CD4-positive, alpha-beta T cell treated with Interleukin-15 for 4 hours (primary cell): ENCODE measurements at regions not wholly inside any gene's neighbourhood (a gene's known extent, or its start where the extent isn't known, plus 50 kb on each side); places are given as distances from the start of the nearest gene placed in this dataset.
"Not testable (repeated sequence)": the region's sequence is repeated elsewhere in the genome, so short reads cannot be mapped to it uniquely, and the experiment has no call there.

ENCODE experiments used
- DNase-seq: peaks from one replicate; pipeline ENCODE4 v3.0.0-alpha.2; 2020; ENCODE audit warnings: low spot score

DNA sequence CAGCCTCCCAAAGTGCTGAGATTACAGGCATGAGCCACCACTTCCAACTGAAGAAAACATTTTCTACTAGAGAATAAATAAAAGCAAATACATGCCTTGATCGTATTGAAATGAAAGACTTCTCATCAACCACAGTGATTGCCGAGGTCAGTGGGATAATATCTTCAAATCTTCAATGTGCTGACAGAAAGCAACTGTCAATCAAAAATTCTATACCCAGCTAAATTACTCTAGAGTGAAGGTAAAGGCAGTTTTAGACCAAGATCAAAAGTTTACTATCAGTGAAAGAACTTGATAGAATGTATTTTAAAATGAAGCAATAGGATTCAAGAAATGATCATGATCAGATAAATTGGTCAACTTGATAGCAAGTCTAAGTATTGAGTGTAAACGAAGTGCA lies 130.6 kb downstream of the BRD1 start:
- no peak for DNase-seq

DNA sequence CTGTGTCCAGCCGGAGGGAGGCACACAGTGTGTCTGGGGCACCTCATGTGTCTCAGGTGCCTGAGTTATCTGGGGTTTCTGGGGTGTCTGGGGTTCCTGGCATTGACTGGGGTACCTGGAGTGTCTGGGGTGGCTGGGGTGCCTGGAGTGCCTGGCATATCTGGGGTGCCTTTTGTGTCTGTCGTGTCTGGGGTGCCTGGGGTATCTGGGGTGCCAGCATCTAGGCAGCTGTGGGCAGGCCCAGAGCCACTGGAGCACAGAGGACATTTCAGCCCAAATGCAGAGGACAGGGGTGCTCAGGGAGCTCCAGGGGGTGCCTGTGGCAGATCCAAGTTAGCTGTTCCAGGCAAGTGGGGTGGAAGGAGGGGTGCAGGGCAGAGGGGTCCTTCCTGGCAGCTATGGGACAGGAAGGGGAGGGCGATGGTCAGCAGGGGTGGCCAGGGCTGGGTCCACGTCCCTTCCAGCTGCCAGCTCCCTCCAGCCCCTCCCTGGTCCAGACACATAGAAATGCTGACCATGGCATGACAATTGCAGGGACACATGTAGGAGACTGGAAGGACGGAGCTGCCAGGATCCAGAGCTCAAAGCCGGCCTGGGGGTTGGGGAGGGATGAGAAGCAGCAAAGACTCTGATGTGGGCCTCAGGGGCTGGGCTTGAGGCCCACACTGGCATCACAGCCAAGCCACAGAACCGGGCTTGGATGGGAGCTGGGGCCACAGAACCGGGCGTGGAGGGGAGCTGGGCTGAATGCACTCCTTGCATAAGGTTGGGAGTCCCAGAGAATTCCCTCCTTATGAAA lies 133.0 kb downstream of the BRD1 start:
- no peak for DNase-seq

DNA sequence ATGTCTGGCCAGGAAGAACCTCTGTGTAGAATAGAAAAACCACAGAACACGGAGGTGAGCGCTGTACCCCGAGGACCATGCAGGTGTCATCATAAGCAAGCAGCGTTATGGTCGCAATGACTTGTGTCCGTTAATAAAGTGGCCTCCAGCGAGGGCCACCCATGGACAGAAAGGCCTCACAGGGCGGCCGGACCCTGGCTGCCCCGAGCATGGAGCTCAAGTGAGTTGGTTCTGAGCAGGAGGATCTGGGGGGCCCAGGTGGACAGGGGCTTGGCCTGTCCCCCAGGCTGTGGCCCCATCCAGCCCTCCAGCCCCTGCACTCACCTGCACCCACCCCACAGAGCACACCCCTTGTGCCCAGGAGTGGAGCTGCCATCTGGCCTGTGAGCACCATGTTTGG lies 133.8 kb downstream of the BRD1 start:
- no peak for DNase-seq

DNA sequence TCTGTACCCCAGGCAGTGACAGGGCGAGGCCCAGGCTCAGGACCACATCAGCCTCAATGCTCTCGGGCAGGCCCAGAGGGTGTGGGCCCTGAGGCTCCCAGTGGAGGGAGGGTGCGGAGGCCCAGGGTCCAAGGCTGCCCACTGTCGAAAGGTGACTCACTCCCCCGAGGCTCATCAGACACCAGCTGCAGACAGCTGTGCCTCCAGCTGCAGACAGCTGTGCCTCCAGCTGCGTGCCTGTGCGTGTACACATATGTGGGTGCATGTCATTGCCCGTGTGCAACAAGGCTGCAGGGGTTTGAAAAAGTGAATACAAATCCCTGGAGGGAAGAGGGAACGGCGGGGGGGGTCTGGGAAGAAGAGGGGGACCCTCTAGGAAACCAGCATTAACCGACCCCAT lies 134.3 kb downstream of the BRD1 start:
- DNase-seq, result no peak

DNA sequence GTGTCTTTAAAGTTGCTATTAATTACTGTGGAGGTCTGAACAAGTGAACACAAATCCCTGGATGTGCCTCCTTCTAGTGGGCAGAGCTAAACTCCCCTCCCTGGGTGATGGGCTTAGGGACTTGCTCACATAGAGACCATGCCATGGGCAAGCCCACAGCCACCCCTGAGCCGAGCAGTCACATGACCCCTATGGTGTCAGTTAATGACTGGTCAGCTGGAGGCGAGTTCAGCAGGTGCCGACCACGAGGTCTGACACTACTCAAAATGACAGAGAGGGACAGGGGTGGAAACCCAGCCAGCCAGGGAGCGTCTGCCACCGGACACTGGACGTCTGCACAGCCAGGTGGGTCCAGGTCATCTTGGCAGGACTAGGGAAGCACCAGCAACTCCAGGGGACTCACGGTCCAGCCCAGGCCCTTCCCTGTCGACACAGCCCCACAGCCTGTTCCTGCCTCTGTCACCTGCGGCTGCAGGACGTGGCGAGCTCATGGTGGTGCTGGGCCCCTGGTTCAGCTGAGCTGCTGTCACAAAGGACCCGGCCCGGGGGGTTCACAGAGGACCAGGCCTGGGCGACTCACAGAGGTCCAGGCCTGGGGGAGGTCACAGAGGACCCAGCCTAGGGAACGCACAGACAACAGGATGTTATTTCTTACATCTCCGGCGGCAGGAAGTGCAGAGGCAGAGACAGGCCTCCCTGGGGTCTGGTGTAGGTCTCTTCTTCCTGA lies 135.0 kb downstream of the BRD1 start:
- DNase-seq, result no peak

DNA sequence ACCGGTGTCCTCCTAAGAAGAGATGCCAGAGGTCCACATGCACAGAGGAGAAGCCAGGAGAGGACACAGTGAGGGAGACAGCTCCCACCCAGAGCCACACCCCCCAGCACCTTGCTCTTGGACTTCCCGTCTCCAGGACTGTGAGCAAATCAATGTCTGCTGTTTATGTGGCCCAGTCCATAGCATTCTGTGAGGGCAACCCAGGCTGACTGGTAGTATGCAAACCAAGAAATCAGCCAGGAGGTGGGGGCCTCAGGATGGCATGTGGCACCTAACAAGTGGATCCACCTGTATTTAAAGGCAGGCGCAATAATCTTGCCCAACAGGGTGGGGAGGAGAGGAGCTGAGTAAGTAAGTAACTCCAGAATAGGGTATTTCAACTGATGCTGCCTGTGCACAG lies 136.4 kb downstream of the BRD1 start:
- no peak for DNase-seq

DNA sequence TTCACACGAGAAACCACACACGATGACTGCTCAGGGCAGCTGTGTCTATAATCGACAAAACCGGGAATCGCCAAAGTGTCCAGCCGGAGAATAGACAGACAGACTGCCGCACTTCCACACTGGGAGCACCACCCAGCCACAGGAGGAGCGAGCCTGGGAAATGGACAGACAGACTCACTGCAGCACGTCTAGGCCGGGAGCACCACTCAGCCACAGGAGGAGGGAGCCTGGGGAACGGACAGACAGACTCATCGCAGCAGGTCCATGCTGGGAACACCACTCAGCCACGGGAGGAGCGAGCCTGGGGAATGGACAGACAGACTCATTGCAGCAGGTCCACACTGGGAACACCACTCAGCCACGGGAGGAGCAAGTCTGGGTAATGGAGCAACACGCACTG lies 137.2 kb downstream of the BRD1 start:
- no peak for DNase-seq

DNA sequence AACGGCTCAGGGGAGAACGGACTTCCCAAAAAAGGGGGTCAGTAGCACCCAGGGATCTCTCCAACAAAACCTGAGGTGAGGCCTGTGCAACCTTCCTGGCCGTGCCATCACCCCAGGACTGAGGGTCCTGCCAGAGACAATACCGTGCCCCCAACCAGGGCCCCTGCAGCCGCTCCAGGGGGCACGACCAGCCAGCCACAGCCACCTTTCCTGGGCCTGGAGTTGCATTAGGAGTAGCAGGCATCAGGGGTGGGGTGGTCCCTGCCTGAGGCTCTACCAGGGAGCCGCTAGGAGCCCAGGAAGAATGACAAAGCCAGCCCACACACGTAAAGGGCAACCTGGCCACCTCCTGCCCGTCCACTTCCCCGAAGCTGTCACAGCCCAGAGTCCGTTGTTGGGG lies 137.8 kb downstream of the BRD1 start:
- DNase-seq, result no peak

DNA sequence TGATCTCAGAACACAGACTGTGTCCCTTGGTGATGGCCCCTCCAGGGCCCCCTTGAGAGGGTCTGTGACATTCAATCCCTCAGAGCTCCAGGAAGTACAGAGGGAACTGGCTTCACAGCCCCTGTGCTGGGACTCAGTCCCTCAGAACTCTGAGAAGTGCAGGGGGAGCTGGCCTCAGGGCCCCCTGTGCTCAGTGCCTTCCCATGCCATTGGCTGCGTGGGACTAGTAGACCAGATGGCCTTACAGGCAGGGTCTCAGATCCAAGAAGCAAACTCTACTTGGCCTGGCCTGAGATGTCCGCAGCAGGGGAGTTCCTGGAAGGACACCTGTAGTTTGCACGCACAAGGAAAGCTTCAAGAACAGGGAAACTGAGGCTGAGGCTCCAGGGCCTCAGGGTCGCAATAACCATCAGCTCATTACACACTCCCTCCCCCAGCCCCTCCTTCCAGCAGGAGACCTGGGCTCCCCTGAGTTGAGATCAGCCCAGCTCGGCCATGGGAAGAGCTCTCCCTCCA lies 138.4 kb downstream of the BRD1 start:
- DNase-seq, result no peak

DNA sequence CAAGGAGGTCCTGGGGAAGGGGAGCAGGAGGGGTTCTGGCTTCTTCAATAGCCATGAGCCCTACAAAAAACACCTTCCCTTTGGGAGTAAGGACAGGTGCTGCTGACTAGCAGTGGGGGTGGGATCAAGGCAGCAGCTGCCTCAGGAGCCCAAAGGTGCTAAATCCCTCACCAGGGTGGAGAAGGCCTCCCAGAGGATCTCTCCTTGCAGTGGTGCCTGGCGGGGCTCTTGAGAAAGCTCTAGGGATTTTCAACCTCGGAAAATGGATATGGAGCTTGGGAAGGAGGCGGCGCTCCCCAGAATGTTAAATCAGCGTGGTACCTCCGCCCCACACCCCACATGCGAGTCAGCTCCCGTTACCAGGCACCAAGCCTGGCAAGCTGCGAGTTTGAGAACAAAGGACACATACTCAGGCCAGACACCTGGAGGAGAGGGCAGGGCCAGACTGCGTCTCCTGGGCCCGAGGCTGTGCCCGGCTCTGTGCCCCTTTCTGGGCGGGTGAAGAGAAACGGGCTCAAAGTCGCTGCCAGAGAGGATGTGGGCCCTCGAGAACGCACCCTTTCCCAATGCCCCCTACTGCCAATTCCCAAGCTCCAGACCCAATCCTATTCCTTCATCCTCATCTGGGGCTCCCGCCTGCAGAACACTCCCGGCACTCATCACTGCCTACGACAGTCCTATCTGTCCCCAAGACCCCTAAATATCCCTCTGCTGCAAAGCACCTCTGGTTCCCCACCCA lies 139.0 kb downstream of the BRD1 start:
- DNase-seq, result no peak

DNA sequence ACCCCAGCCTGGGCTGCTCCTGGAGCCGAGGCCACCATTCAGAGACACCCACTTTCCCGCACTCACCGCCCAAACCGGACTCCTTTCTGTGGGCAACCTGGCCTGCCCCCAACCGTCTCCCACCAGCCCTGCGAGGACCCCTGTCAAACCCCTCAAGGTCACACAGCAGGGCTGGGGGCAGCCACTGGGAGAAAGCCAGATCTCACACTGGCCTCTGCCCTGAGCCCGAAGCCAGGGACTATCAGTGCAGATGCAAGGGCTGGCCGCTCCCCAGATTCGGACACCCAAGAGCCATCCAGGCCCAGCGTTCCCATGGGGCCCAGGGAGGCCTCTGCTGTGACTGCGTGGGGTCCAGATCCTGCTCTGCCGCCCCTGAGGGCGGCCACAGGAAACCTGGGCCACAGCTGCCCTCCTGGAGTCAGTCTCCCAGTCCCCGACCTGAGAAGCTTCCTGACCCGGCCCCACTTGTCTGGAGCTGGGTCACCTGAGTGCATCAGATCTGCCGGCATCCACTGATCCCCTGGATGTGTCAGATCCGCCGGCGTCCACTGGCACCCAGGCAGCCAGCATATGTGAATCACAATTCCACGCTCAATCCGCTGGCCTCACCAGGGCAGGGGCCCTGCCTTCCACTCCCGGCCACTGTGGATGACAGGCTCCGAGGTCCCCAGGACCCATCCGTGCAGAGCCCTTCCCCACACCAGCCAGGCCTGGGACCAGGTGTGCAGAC lies 139.7 kb downstream of the BRD1 start:
- DNase-seq, result no peak

DNA sequence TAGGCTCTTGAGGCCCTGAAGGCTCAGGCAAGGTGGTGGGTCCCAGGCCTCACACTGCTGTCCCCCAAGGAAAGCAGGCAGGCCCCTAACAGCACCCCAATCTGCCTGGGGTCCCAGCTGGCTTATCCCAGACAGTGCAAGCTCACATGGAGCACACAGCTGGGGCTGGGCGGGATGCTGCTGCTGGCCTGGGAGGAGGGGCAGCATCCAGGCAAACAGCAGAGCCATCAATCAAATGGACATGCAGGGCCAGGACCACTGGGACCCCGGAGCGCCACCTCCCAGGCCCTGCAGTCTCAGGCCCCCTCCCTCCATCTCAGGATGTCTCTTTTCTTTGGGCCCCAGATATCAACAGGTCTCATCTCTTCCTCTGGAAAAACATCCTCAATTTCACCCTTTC lies 140.3 kb downstream of the BRD1 start:
- no peak for DNase-seq

DNA sequence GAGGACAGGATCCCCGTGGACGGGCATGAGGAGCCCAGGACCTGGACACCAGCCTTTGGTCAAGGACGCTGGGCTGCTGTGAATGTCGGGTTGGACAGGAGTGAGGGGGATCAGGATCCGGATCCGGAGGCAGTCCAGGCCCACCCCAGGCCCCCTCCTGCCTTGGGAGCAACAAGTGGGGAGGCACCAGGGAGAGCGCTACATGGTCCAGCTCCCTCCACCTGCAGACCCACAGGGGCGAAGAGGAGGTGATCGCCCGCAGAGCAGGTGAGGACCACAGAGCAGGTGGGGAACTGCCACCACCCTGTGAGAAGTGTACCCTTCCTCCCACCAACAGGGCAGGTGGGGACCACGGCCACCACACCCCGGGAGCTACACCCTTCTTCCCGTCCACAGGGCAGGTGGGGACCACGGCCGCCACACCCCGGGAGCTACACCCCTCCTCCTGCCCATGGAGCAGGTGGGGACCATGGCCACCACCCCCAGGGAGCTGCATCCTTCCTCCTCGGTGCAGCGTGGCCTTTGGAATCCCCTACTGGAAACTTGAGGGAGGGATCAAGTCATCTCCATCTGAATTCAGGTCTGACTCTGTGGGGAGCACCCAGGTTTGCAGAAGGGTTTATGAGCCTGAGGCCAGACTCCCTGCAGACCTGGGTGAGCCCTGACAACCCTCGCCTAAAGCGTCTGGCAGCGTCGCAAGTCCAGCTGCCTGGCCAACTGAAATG lies 141.0 kb downstream of the BRD1 start:
- no peak for DNase-seq

DNA sequence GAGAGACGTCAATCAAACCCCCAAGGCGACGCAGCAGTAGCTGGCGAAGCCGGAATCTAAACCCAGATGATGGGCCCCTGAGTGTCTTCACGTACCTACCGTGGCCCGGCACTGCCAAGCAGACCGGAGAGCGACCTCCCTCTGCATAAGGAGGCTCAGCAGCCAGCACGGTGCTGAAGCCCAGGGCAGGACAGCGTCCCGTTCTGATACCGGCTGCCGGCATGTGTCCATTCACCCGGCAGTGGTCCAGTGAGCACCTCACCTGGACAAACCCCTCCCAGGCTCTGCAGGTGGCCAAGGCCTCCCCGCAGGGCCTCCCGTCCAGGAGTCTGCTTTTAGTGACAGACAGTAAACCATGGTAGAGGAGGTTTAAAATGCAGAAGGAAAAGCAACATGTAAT lies 142.0 kb downstream of the BRD1 start:
- no peak for DNase-seq

DNA sequence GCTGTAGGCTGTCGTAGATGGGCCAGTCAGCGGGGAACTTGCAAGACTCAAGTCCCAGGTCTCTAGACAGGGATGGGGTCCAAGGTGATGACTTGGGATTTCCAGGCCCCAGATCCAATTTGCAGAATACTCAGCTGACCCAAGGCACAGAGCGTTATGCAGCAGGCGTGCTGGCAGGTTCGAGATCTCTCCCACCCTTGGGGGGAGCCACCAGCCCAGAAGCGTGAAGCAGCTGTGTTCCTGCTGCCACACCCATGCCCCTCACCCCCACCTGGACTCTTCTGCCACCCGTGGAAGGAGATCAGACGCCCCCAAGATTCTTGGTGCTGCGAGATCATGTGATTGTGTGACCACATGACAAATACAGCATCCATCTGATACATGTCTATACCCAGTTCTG lies 142.6 kb downstream of the BRD1 start:
- no peak for DNase-seq

DNA sequence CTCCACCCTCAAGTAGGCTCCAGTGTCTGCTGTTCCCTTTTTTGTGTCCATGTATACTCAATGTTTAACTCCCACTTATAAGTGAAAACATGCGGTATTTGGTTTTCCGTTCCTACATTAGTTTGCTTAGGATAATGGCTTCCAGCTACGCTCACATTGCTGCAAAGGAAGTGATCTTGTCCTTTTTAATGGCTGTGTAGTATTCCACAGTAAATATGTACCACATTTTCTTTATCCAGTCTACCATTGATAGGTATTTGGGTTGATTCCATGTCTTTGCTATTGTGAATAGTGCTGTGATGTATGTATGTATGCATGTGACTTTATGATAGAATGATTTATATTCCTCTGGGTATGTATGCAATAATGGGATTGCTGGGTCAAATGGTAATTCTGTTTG lies 144.6 kb downstream of the BRD1 start:
- DNase-seq, result no peak

DNA sequence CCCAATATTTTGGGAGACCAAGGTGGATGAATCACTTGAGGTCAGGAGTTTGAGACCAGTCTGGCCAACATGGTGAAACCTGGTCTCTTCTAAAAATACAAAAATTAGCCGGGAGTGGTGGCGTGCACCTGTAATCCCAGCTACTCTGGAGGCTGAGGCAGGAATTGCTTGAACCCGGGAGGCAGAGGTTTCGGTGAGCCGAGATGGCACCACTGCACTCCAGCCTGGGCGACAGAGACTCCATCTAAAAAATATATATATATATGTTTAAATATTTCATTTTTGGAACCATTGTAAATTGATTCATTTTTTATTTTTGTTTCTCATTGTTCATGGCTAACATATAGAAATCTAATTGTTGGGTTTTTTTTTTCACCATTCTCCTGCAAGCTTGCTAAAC lies 146.9 kb downstream of the BRD1 start:
- not testable (repeated sequence) for DNase-seq

DNA sequence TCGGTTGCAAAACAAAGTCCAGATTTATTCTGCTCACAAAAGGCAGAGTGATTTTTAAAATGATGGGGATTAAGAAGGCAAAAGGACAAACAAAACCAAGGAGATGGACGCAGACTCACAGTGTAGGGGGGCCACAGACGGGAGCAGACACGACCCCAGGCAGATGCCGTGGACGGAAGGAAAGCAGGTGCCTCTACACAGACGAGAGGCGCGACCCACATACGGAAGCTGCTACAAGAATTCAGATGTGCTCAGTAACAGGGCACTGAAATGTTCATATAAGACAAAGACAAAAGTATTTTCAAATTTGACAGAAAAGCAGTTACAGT lies 148.9 kb downstream of the BRD1 start:
- DNase-seq, result no peak

DNA sequence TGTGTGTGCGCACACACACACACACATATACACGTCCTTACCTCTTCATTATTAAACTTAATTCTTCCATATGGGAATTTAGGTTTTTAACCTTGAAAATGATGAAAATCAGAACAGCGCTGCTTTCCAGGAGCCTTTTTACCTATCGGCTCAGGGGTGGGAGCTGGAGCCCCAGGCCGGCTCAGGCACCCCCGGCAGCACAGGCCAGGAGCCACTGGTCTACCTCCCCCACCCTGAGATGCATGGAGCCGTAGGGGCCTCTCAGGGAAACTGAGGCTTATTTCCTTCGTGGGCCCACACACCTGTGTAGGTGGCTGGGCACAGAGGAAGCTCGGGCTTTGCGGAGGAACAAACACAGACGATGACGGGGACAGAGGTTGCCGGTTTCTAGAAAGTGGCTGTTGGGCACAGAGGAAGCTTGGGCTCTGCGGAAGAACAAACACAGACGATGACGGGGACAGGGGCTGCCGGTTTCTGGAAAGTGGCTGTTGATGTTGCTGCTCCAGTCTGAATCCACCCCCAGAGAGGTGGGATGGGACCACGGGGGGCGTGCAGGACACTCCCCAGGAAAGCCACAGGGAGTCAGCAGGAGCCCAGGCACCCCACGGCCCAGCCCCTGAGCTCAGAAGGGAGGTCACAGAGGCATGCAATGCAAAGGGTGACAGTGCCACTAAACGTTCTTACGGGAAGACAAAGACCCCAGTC lies 149.4 kb downstream of the BRD1 start:
- DNase-seq, result no peak

DNA sequence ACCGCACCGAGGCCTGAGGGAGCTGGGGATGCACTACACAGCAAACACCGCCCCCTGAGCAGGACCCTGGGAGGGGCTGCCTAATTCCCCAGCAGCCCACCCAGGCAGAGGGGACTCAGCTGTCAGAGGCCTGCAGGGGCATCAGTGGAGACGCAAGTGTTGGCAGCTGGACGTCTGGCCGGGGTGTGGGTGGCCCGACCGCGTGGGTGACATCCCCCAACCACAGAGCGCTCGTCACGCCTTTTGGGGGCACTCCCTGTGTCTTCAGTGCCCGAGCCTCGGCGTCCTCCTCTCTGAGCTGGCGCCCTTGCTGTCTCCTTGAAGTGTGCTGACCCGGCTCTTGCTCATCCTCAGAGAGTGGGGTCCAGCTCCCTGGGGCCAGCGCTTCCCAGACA lies 150.2 kb downstream of the BRD1 start:
- no peak for DNase-seq
